Kidney tubule cell (primary cell): ENCODE measurements at regions not wholly inside any gene's neighbourhood (a gene's known extent, or its start where the extent isn't known, plus 50 kb on each side); places are given as distances from the start of the nearest gene placed in this dataset.
"Not testable (repeated sequence)": the region's sequence is repeated elsewhere in the genome, so short reads cannot be mapped to it uniquely, and the experiment has no call there.

Experiments
- DNase-seq: peaks from one replicate; pipeline ENCODE4 v3.0.0-alpha.2; 2018; ENCODE audit warnings: low spot score

DNA sequence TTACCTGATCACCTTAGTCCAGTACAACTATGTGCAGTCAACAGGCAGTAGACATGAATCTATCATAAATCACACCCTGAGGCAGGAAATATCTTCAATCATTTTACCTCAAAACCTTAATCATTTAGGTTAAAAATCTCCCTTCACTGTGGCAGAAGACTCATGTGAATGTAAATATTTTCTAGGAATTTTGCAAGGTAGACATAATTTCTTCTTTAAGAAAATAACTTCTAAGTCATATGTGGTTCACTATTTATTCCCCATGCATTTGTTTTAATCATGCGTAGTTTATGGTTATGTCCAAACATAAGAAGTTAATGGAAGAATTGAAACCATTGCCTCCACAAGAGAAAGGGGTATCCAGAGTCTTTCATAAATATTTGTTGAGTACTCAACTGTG lies 97.0 kb downstream of the HMHB1 start:
- DNase-seq: no peak

GRCh38 chr5:143913008-143913752 lies 101.2 kb downstream of the HMHB1 start:
- DNase-seq: peak; percentile 89

DNA sequence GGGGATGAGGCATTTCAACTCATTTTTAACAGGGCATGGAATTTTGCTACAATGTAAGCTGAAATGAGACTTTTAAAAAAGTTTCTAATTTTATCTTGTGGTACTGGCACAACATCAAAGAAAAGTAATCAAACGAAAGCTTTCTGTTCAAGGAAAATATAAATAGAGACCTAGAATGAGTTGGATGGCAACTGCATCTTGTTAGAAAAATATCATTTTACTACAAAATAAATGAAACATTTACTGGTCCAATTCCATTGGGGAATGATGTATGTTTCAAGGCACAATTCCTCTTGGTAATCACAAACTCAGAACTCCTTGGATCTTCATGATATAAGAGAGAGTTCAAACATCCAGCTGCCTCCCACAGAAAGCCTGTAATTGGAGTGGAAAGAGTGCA lies 102.8 kb downstream of the HMHB1 start:
- no peak for DNase-seq

GRCh38 chr5:143916451-143916850 lies 104.5 kb downstream of the HMHB1 start:
- DNase-seq: no peak

DNA sequence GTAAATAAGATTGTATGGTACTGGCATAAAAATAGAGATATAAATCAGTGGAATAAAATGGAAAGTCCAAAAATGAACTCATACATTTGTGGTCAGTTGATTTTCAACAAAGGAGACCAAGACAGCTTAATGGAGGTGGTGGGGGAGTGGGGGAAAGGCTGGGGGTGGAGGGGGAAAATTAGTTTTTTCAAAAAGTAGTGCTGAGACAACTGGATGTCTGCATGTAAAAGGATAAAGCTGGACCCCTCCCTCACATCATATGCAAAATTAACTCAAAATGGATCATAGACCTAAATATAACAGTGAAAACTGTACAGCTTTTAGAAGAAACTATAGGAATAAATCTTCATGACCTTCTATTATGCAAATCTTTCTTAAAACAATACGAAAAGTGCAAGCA lies 107.0 kb downstream of the HMHB1 start:
- DNase-seq: no peak

DNA sequence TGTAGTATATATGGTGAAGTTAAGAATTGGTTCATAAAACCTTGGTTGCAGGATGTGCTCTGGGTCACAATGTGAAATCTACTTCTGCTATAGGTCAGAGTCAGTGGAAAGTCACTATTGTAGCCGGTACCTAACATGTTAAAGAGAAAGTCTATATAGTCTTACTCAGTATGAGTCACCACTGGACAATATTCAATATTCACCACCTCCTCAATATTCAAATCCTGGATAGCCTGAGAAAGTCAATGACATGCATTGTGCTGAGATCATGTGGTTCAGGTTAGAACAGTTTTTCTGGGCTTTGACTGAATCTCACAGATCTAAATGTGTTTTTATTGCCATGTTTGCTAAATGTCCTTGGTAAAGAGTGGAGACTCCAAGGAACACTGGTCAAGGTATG lies 108.8 kb downstream of the HMHB1 start:
- DNase-seq: peak; percentile 35

- DNase-seq: peak; percentile 82
Observed at GRCh38 chr5:143921525-143922311, 109.8 kb downstream of the HMHB1 start.

- DNase-seq: peak; percentile 71
Observed at GRCh38 chr5:143922718-143923117, 110.8 kb downstream of the HMHB1 start.

DNA sequence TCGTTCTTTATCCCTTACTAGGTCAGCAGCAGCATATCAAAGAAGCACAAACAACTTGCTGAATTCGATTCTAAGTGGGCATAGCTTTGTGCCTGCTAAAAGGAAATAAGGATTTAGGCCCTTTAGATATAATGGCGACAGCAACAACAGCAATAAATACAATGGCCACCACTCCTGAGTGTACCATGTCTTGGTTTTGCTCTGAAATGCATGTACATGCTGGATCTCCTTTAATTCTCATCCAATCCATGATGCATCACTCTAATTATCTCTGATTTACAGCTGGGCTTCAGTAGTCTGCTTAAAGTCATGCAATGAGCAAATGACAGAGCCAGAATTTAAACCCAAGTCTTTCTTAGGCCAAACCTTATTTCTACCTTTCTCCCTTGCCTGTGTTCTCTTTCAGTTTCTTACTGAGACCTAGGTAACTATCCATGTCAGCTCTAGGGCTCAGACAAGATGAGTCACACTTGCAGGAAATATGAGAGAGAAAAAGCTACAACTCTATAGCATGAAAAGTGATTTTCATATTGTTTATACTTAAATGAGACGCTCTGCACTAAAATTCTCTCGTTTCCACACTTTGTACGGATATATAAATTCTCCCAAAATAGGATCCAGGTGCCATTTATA lies 111.8 kb downstream of the HMHB1 start:
- DNase-seq: peak; percentile 63

DNA sequence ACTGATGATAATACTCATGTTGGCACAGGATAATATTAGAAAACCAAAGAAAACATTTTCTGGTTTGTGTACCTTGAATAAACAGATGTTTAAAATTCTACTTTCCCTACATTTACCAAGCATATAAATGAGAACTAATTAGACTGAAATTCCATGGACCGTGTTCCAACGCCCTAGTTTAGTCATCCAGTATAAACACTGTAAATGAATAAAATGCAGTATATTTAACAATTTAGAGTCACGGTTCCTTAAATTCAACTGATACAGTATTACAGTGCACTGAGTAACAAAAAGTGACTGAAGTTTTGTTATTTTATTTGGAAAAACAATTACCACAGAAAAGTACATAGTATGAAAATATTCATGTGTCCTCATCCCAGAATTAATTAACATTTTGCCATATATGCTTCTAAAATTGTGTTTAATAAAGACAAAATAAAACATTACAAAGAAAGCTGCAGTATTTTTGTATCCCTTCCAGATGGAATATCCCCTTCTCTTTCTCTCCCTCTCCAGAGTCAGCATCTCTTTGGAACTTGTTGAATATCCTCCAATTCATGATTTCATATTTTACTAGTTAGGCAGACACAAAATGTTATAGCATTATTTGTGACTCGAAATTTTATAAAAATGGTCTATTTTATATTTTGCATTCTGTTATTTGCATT lies 112.5 kb downstream of the HMHB1 start:
- DNase-seq: no peak

- not testable (repeated sequence) for DNase-seq
Observed at GRCh38 chr5:143924979-143925325, 113.0 kb downstream of the HMHB1 start.

- DNase-seq: no peak
Observed at GRCh38 chr5:143929486-143929885, 117.5 kb downstream of the HMHB1 start.

DNA sequence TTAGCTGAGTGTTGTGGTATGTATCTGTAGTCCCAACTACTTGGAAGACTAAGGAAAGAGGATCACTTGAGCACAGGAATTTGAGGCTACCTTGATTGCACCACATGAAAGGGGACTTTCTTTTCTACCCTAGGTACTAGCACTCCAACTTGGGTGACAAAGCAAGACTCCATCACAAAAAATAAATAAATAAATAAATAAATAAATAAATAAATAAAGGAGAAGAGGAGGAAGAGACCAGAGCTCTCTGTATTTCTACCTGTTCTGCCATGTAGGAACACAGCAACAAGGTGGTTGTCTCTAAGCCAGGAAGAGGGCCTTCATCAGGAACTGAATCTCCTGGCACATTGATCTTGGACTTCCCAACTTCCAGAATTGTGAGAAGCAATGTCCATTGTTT lies 118.6 kb downstream of the HMHB1 start:
- no peak for DNase-seq

GRCh38 chr5:143931476-143931875 lies 119.5 kb downstream of the HMHB1 start:
- DNase-seq: no peak

DNA sequence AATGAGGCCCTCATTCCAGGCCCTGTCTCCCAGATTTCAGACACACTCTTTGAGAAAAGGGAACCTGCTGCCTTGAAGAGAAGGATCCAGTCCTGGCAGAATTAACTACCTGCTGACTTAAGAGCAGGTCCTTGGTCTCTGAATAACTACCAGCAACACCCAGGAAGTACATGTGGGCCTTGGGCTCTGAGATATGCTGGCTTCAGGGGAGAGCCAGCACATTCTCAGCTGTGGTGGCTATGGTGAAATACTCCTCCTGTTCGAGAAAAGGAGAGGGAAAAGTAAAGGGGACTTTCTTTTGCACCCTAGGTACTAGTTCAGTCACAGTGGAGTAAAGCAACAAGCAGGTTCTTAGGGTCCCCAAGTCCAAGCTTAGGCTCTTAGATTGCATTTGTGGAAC lies 120.0 kb downstream of the HMHB1 start:
- DNase-seq: peak; percentile 3

DNA sequence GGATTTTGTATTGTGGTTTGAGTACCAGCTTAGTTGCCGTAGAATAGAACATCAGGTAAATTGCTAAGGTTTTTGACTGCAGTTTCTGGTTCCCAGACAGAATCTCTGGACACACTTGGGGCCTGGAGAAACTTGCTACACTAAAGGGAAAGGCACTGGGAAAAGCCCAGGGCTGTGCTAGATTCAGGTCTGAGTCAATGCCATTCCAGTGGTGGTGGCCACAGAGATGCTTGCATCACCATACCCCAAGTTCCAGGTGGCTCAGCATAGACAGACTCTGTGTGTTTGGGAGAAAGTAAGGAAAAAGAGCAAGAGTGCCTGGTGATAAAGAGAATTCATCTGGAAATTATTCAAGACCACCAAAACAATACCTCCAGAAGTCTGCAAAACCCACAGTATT lies 120.6 kb downstream of the HMHB1 start:
- DNase-seq: peak; percentile 61

DNA sequence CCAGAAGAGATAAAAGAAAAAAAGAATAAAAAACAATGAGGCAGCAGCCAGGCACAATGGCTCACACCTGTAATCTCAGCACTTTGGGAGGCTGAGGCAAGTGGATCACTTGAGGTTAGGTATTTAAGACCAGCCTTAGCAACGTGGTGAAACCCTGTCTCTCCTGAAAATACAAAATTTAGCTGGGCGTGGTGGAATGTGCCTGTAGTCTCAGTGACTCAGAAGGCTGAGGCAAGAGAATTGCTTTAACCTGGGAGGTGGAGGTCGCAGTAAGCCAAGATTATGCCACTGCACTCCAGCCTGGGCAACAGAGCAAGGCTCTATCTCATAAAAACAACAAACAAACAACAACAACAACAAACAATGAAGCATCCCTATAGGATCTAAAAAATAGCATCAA lies 121.5 kb downstream of the HMHB1 start:
- DNase-seq: peak; percentile 53

GRCh38 chr5:143934821-143935220 lies 122.9 kb downstream of the HMHB1 start:
- no peak for DNase-seq

- DNase-seq: peak; percentile 44
Observed at GRCh38 chr5:143938230-143938629, 126.3 kb downstream of the HMHB1 start.

GRCh38 chr5:143946837-143947236 lies 134.9 kb downstream of the HMHB1 start:
- DNase-seq: no peak

GRCh38 chr5:143947313-143947712 lies 135.4 kb downstream of the HMHB1 start:
- no peak for DNase-seq

DNA sequence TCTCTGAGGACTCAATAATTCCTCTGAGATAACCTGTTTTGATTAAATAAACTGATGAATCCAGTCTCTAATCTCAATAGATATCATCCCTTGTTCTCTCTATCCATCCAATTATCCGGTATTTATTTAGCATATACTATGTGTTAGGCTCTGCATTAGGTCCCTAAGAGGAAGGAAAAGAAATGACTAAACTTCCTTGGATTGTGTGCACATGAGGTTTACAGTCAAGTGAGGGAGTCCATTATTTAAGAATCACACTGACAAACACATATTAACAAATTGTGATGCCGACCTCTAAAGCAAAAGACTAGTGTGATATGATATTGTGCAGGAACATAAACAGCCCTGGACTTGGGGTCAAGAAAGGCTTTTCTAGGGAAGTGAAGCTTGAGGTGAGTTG lies 140.8 kb downstream of the HMHB1 start:
- DNase-seq: no peak

DNA sequence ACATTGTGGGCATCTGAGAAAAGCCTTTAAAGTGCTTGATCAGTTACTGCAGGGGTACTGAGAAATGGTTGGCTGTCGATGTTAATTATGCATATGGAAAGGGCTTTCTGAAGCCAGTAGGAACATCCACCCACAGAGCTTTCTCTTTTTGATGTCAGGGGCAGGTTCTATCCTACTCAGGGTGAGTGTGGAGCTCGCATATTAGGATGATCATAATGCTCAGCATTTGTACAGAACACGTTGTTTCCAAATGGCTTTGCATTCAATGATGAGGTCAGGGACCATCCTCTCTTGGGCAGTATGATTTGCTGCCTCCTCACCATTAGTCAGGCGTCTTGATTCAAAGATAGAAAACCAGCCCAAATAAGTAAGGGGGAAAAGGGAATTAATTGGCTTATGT lies 141.9 kb downstream of the HMHB1 start:
- no peak for DNase-seq
